HCT116 (cell line): ENCODE measurements at regions not wholly inside any gene's neighbourhood (a gene's known extent, or its start where the extent isn't known, plus 50 kb on each side); places are given as distances from the start of the nearest gene placed in this dataset.

Source experiments
- ATAC-seq: fragments of 200-7000 bp; cut with Tn5 transposase; 2 replicates; pipeline ENCODE4 v1.9.1; 2020; ENCODE audit warnings: mild to moderate bottlenecking, moderate library complexity
- BruUV-seq: library from RNA; stranded (reverse); fragments of 400-500 nt; replicated peaks from 2 replicates; lab custom pipeline; 2021; lab: Mats Ljungman, UMichigan
- CTCF ChIA-PET: fragments of 300-600 bp; sonication (Branson Sonifier 250); formaldehyde crosslinking; loops from one replicate; lab custom pipeline; 2021; ENCODE audit warnings: antibody characterized with exemption; lab: Charles Lee
- POLR2A ChIA-PET: fragments of 300-600, 350-600 bp; sonication (Branson Sonifier 250); formaldehyde crosslinking; loops from one replicate; lab custom pipeline; 2021; ENCODE audit warnings: antibody characterized with exemption; lab: Charles Lee
- RAD21 ChIA-PET, 2 experiments: fragments of 300-600 bp; sonication (Branson Sonifier 250); formaldehyde crosslinking; loops; one replicate each; lab custom pipeline; 2023; ENCODE audit warnings: low total read pairs in 2 of 2; ENCODE audit not compliant: uncharacterized antibody in 2 of 2, unreplicated experiment in 2 of 2, low non-redundant PET in 1 of 2; lab: Charles Lee
- DNase-seq: peaks from one replicate; pipeline ENCODE4 v3.0.0-alpha.2; 2010; ENCODE audit warnings: low read depth, low spot score
- H2AFZ ChIP-seq: fragments of 200-600 bp; shearing (Covaris generic), sonication (generic); 2 replicates; pipeline ENCODE4 v1.6.1; 2017; ENCODE audit warnings: low read depth, mixed run types, mixed read lengths, antibody characterized with exemption, low read length; ENCODE audit not compliant: poor library complexity, severe bottlenecking
- H3K27ac ChIP-seq: 2 replicates; pipeline ENCODE4 v1.5.1; 2012; ENCODE audit warnings: low read depth, low read length
- H3K27me3 ChIP-seq: fragments of 200-600 bp; sonication (generic); 2 replicates; pipeline ENCODE4 v1.6.1; 2016; ENCODE audit warnings: mixed run types, low read length, mixed read lengths; ENCODE audit not compliant: insufficient read depth
- H3K36me3 ChIP-seq, 2 experiments: fragments of 200-500 bp in 1 of 2; fragments of 200-600 bp in 1 of 2; sonication (Bioruptor generic) in 1 of 2; sonication (generic) in 1 of 2; 2 replicates each; pipeline versions ENCODE4 v1.5.1 to v1.6.1; 2014 to 2016; ENCODE audit warnings: low read length in 2 of 2, inconsistent platforms in 1 of 2, mixed read lengths in 1 of 2, mixed run types in 1 of 2; ENCODE audit not compliant: insufficient read depth in 2 of 2, control insufficient read depth in 1 of 2
- H3K4me1 ChIP-seq, 2 experiments: fragments of 200-600 bp in 1 of 2; sonication (generic) in 1 of 2; 2 replicates each; pipeline versions ENCODE4 v1.5.1 to v1.6.1; 2012 to 2017; ENCODE audit warnings: low read length in 2 of 2, inconsistent platforms in 1 of 2, mild to moderate bottlenecking in 1 of 2, mixed read lengths in 1 of 2, mixed run types in 1 of 2, moderate library complexity in 1 of 2; ENCODE audit not compliant: insufficient read depth in 2 of 2, control insufficient read depth in 1 of 2
- H3K4me2 ChIP-seq: fragments of 200-600 bp; sonication (generic); 2 replicates; pipeline ENCODE4 v1.6.1; 2017; ENCODE audit warnings: mixed run types, low read length, mixed read lengths
- H3K4me3 ChIP-seq, 2 experiments: fragments of 200-600 bp in 1 of 2; sonication (generic) in 1 of 2; replicated peaks in 1 of 2; 2 replicates each; pipeline ENCODE4 v1.5.1; 2011 to 2016; ENCODE audit warnings: low read length in 2 of 2, control low read depth in 1 of 2, low read depth in 1 of 2, mild to moderate bottlenecking in 1 of 2, mixed read lengths in 1 of 2, mixed run types in 1 of 2
- H3K79me2 ChIP-seq: fragments of 200-600 bp; sonication (generic); 2 replicates; pipeline ENCODE4 v1.6.1; 2017; ENCODE audit warnings: mild to moderate bottlenecking, mixed run types, low read length, moderate library complexity, mixed read lengths; ENCODE audit not compliant: insufficient read depth
- H3K9ac ChIP-seq: fragments of 200-600 bp; sonication (generic); 2 replicates; pipeline ENCODE4 v1.6.1; 2016; ENCODE audit warnings: low read length, mixed read lengths
- H3K9me2 ChIP-seq: fragments of 200-600 bp; sonication (generic), shearing (Covaris generic); 2 replicates; pipeline ENCODE4 v1.6.1; 2017; ENCODE audit warnings: mixed run types, mild to moderate bottlenecking, moderate library complexity; ENCODE audit not compliant: insufficient read depth
- H3K9me3 ChIP-seq, 2 experiments: fragments of 200-500 bp in 1 of 2; fragments of 200-600 bp in 1 of 2; sonication (Bioruptor generic) in 1 of 2; sonication (generic) in 1 of 2; 2 replicates each; pipeline ENCODE4 v1.6.1; 2014 to 2017; ENCODE audit warnings: low read length in 2 of 2, mixed read lengths in 2 of 2, inconsistent platforms in 1 of 2, low read depth in 1 of 2, mild to moderate bottlenecking in 1 of 2, mixed run types in 1 of 2, moderate library complexity in 1 of 2; ENCODE audit not compliant: control insufficient read depth in 1 of 2, insufficient read depth in 1 of 2
- H4K20me1 ChIP-seq: fragments of 200-600 bp; sonication (generic), shearing (Covaris generic); 2 replicates; pipeline ENCODE4 v1.6.1; 2017; ENCODE audit warnings: mixed run types, mild to moderate bottlenecking, moderate library complexity; ENCODE audit not compliant: insufficient read depth
- EGR1 ChIP-seq: IDR thresholded peaks from 2 replicates; pipeline ENCODE4 v1.6.1; 2012; ENCODE audit warnings: low read depth
- ELF1 ChIP-seq: IDR thresholded peaks from 2 replicates; pipeline ENCODE4 v1.6.1; 2012; ENCODE audit warnings: low read depth, borderline replicate concordance
- EZH2 ChIP-seq: fragments of 200-600 bp; sonication (generic); IDR thresholded peaks from 2 replicates; pipeline ENCODE4 v1.6.1; 2017; ENCODE audit warnings: antibody characterized with exemption, mixed run types
- JUND ChIP-seq: IDR thresholded peaks from 2 replicates; pipeline ENCODE4 v1.6.1; 2012
- POLR2A ChIP-seq: IDR thresholded peaks from 2 replicates; pipeline ENCODE4 v1.7.0; 2011; ENCODE audit warnings: borderline replicate concordance; ENCODE audit not compliant: insufficient read depth, insufficient read length; ENCODE audit errors: extremely low read depth
- RAD21 ChIP-seq: IDR thresholded peaks from 2 replicates; pipeline ENCODE4 v1.6.1; 2012; ENCODE audit warnings: low read depth, mild to moderate bottlenecking
- SIN3A ChIP-seq: IDR thresholded peaks from 2 replicates; pipeline ENCODE4 v1.6.1; 2012; ENCODE audit warnings: low read depth
- SRF ChIP-seq: IDR thresholded peaks from 2 replicates; pipeline ENCODE4 v1.6.1; 2012; ENCODE audit warnings: low read depth
- TCF7L2 ChIP-seq: IDR thresholded peaks from 2 replicates; pipeline ENCODE4 v1.7.0; 2011; ENCODE audit warnings: borderline replicate concordance, inconsistent platforms; ENCODE audit not compliant: insufficient read depth, insufficient read length; ENCODE audit errors: extremely low read depth
- YY1 ChIP-seq: IDR thresholded peaks from 2 replicates; pipeline ENCODE4 v1.6.1; 2011; ENCODE audit warnings: low read length, low read depth, moderate library complexity, mild to moderate bottlenecking; ENCODE audit not compliant: insufficient replicate concordance; ENCODE audit errors: extremely low read depth
- ZNF274 ChIP-seq: fragments of 200-500 bp; sonication (Bioruptor generic); IDR thresholded peaks from 2 replicates; pipeline ENCODE4 v1.6.1; 2014; ENCODE audit warnings: mild to moderate bottlenecking, low read depth, low read length, inconsistent platforms
- intact Hi-C: fragments of 100-400 bp; cut with micrococcal nuclease; formaldehyde crosslinking; loops from 2 replicates; pipeline ENCODE4 v1.10.0; 2022
- TF ChIP-seq, protein P1 (sequence below): IDR thresholded peaks from 2 replicates; pipeline ENCODE4 v1.6.1; 2011; ENCODE audit warnings: mild to moderate bottlenecking, low read length, moderate library complexity; ENCODE audit not compliant: insufficient replicate concordance; ENCODE audit errors: extremely low read depth
- TF ChIP-seq, protein P2 (sequence below): IDR thresholded peaks from 2 replicates; pipeline ENCODE4 v1.6.1; 2012; ENCODE audit warnings: low read depth

- Histone ChIP-seq H3K79me2 (no peaks in the 10 kb centered on the region), H4K20me1 (no peaks in the 10 kb centered on the region), H3K27ac (no peak overlapping the region), H3K27me3 (no peaks in the 10 kb centered on the region), H3K4me2 (no peak overlapping the region), H2AFZ (peak overlapping the region; percentile 97), H3K4me3 (no peak overlapping the region), H3K9me3 (no peaks in the 10 kb centered on the region), H3K9ac (no peak overlapping the region), H3K4me1 (peaks cover 0 to 5% of the 10 kb centered on the region in 2 experiments; a peak in 2 of 4 replicates), H3K36me3 (no peaks in the 10 kb centered on the region), H3K9me2 (no peaks in the 10 kb centered on the region)
- TF ChIP-seq JUND (no peak), RAD21 (no peak)
- intact Hi-C loops, result no loop called here
- ChIA-PET RAD21 (interaction anchor here in 1 of 2 experiments (0.9 kb wide), 1 partner anchor 608 kb away, joined by 3 read pairs; no protein-coding TSS in a partner anchor), POLR2A (interaction anchor here (0.9 kb wide), 1 partner anchor 608 kb away, joined by 3 read pairs; no protein-coding TSS in a partner anchor), CTCF (interaction anchor here (1.3 to 3.4 kb wide), 5 partner anchors 13 to 608 kb away, joined by 3 to 26 read pairs (median 9); no protein-coding TSS in a partner anchor)
- ATAC-seq (no peak), DNase-seq (no peak)
- BruUV-seq, result no TSS peak
These were observed 123.7 kb upstream of the NABP1 start for GRCh38 chr2:191554240-191554639.

DNA sequence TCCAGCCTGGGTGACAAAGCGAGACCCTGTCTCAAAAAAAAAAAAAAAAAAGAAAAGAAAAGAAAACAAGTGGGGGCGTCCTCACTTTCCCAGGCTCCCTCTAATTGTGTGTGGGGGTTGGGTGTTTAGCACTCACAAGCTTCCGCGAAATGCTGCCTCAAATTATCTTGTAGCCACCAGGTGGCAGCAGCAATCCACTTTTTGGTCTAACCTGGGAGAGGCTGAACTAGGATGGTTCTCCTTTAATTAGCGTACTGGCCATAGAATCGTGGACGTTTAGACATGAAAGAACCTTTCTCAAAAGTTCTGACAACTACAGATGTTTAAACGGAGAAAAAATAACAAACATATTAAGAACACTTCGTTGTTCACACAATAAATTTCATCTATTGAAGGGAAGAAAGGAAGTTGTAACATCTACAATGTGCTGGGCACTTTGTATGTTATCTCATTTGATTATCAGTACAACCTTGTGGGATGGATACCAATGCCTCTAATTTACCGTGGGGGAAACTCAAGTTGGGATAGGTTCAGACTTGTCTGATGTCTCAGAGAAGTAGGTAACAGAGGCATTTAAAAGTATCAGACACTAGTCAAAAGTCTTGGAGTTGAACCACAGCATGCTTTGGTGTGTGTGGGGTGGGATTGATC, 122.7 kb upstream of the NABP1 start:
- ChIA-PET CTCF (interaction anchor here (0.7 to 3.4 kb wide), 12 partner anchors 11 to 607 kb away, joined by 3 to 26 read pairs (median 4); no protein-coding TSS in a partner anchor), RAD21 (interaction anchor here (0.7 to 1.5 kb wide), 3 partner anchors 16 to 607 kb away, joined by 3 read pairs; no protein-coding TSS in a partner anchor), POLR2A (no interaction called here)
- Histone ChIP-seq H3K4me2 (peak overlapping the region; percentile 55), H3K9ac (no peak overlapping the region), H3K4me3 (no peak overlapping the region), H3K27ac (no peak overlapping the region), H3K36me3 (no peaks in the 10 kb centered on the region), H2AFZ (peak overlapping the region; percentile 97), H3K9me2 (no peaks in the 10 kb centered on the region), H3K27me3 (no peaks in the 10 kb centered on the region), H3K9me3 (no peaks in the 10 kb centered on the region), H4K20me1 (no peaks in the 10 kb centered on the region), H3K4me1 (peaks cover 0 to 5% of the 10 kb centered on the region in 2 experiments; a peak in 2 of 4 replicates), H3K79me2 (no peaks in the 10 kb centered on the region)
- no TSS peak for BruUV-seq
- peak; percentile 98 for ATAC-seq
- intact Hi-C loops, result loop anchor here (1.0 to 5.0 kb wide), 3 partner anchors 257 to 732 kb away; no protein-coding TSS in a partner anchor
- peak; percentile 73 for DNase-seq
- TF ChIP-seq, protein P1, sequence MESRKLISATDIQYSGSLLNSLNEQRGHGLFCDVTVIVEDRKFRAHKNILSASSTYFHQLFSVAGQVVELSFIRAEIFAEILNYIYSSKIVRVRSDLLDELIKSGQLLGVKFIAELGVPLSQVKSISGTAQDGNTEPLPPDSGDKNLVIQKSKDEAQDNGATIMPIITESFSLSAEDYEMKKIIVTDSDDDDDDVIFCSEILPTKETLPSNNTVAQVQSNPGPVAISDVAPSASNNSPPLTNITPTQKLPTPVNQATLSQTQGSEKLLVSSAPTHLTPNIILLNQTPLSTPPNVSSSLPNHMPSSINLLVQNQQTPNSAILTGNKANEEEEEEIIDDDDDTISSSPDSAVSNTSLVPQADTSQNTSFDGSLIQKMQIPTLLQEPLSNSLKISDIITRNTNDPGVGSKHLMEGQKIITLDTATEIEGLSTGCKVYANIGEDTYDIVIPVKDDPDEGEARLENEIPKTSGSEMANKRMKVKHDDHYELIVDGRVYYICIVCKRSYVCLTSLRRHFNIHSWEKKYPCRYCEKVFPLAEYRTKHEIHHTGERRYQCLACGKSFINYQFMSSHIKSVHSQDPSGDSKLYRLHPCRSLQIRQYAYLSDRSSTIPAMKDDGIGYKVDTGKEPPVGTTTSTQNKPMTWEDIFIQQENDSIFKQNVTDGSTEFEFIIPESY, result no peak
- TF ChIP-seq POLR2A, result no peak
- TF ChIP-seq TCF7L2, result no peak
- no peak for TF ChIP-seq EZH2
- no peak for TF ChIP-seq YY1
- 0 out of 2 replicates have a peak, but pooled peaks have one; percentile 23 for TF ChIP-seq ELF1
- no peak for TF ChIP-seq ZNF274
- TF ChIP-seq EGR1, result no peak
- TF ChIP-seq, protein P2, sequence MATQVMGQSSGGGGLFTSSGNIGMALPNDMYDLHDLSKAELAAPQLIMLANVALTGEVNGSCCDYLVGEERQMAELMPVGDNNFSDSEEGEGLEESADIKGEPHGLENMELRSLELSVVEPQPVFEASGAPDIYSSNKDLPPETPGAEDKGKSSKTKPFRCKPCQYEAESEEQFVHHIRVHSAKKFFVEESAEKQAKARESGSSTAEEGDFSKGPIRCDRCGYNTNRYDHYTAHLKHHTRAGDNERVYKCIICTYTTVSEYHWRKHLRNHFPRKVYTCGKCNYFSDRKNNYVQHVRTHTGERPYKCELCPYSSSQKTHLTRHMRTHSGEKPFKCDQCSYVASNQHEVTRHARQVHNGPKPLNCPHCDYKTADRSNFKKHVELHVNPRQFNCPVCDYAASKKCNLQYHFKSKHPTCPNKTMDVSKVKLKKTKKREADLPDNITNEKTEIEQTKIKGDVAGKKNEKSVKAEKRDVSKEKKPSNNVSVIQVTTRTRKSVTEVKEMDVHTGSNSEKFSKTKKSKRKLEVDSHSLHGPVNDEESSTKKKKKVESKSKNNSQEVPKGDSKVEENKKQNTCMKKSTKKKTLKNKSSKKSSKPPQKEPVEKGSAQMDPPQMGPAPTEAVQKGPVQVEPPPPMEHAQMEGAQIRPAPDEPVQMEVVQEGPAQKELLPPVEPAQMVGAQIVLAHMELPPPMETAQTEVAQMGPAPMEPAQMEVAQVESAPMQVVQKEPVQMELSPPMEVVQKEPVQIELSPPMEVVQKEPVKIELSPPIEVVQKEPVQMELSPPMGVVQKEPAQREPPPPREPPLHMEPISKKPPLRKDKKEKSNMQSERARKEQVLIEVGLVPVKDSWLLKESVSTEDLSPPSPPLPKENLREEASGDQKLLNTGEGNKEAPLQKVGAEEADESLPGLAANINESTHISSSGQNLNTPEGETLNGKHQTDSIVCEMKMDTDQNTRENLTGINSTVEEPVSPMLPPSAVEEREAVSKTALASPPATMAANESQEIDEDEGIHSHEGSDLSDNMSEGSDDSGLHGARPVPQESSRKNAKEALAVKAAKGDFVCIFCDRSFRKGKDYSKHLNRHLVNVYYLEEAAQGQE, result no peak
- TF ChIP-seq SRF, result no peak
- TF ChIP-seq SIN3A, result no peak
